Keratinocyte (primary cell): ENCODE measurements at regions not wholly inside any gene's neighbourhood (a gene's known extent, or its start where the extent isn't known, plus 50 kb on each side); places are given as distances from the start of the nearest gene placed in this dataset.

ENCODE experiments used
- DNase-seq: peaks from one replicate; pipeline ENCODE4 v3.0.0-alpha.2; 2011; ENCODE audit warnings: low read depth, missing footprints, low spot score
- FAIRE-seq: peaks from 2 replicates; lab custom pipeline; 2011; peaks lifted over from hg19 to GRCh38; lab: Jason Lieb, UNC
- H2AFZ ChIP-seq: 2 replicates; pipeline ENCODE4 v1.6.0; 2012; ENCODE audit warnings: low read length, control low read depth, inconsistent platforms; ENCODE audit not compliant: control insufficient read depth
- H3K27ac ChIP-seq: 2 replicates; pipeline ENCODE4 v1.5.1; 2011; ENCODE audit warnings: low read length; ENCODE audit not compliant: control insufficient read depth, insufficient read depth
- H3K27me3 ChIP-seq: 3 replicates; pipeline ENCODE4 v1.6.0; 2011; ENCODE audit warnings: low read length; ENCODE audit not compliant: control insufficient read depth, insufficient read depth; ENCODE audit errors: extremely low read depth
- H3K36me3 ChIP-seq, 2 experiments: 2 replicates in 1 of 2; 3 replicates in 1 of 2; pipeline ENCODE4 v1.5.1; 2011; ENCODE audit warnings: low read length in 2 of 2, mild to moderate bottlenecking in 1 of 2; ENCODE audit not compliant: control insufficient read depth in 2 of 2, insufficient read depth in 2 of 2; ENCODE audit errors: extremely low read depth in 1 of 2
- H3K4me1 ChIP-seq: 3 replicates; pipeline ENCODE4 v1.5.1; 2011; ENCODE audit warnings: low read length; ENCODE audit not compliant: control insufficient read depth, insufficient read depth; ENCODE audit errors: extremely low read depth
- H3K4me2 ChIP-seq: 3 replicates; pipeline ENCODE4 v1.6.0; 2011; ENCODE audit warnings: low read depth, low read length; ENCODE audit not compliant: control insufficient read depth, insufficient read depth; ENCODE audit errors: extremely low read depth
- H3K4me3 ChIP-seq, 3 experiments: fragments of 200-600 bp in 1 of 3; sonication (generic) in 1 of 3; 2 replicates in 2 of 3; 3 replicates in 1 of 3; pipeline ENCODE4 v1.5.1; 2011 to 2016; ENCODE audit warnings: low read length in 3 of 3, mild to moderate bottlenecking in 3 of 3, control low read depth in 2 of 3, inconsistent platforms in 1 of 3, low read depth in 1 of 3, mixed read lengths in 1 of 3, mixed run types in 1 of 3, moderate library complexity in 1 of 3; ENCODE audit not compliant: control insufficient read depth in 2 of 3, insufficient read depth in 2 of 3; ENCODE audit errors: extremely low read depth in 1 of 3
- H3K79me2 ChIP-seq: 2 replicates; pipeline ENCODE4 v1.6.0; 2012; ENCODE audit warnings: low read length; ENCODE audit not compliant: control insufficient read depth, insufficient read depth
- H3K9ac ChIP-seq: 3 replicates; pipeline ENCODE4 v1.6.0; 2011; ENCODE audit warnings: low read length; ENCODE audit not compliant: control insufficient read depth, insufficient read depth; ENCODE audit errors: extremely low read depth
- H3K9me1 ChIP-seq: 3 replicates; pipeline ENCODE4 v1.6.0; 2011; ENCODE audit warnings: low read length; ENCODE audit not compliant: control insufficient read depth, insufficient read depth; ENCODE audit errors: extremely low read depth
- H3K9me3 ChIP-seq: 2 replicates; pipeline ENCODE4 v1.5.1; 2012; ENCODE audit warnings: low read depth, low read length; ENCODE audit not compliant: control insufficient read depth
- H4K20me1 ChIP-seq: 3 replicates; pipeline ENCODE4 v1.6.0; 2011; ENCODE audit warnings: low read length; ENCODE audit not compliant: control insufficient read depth, insufficient read depth; ENCODE audit errors: extremely low read depth
- EZH2 ChIP-seq: IDR thresholded peaks from one replicate; pipeline ENCODE4 v1.6.1; 2012; ENCODE audit warnings: inconsistent platforms, mild to moderate bottlenecking, low read length, moderate library complexity
- dilution Hi-C: fragments of 300-500 bp; cut with MboI; formaldehyde crosslinking; loops from one replicate; pipeline ENCODE4 v1.7.0; 2020; ENCODE audit warnings: low sequenced_read_pairs; ENCODE audit not compliant: extremely low pct_ligation_motif_present
- TF ChIP-seq, protein P1 (sequence below), 3 experiments: IDR thresholded peaks in 1 of 3; conservative IDR thresholded peaks in 1 of 3; optimal IDR thresholded peaks in 1 of 3; 2 replicates in 2 of 3; 3 replicates in 1 of 3; pipeline versions ENCODE3 to v1.5.1; 2011; ENCODE audit warnings: low read length in 3 of 3, mild to moderate bottlenecking in 3 of 3, moderate library complexity in 2 of 3, control low read depth in 1 of 3, inconsistent platforms in 1 of 3; ENCODE audit not compliant: insufficient read depth in 2 of 3; ENCODE audit errors: extremely low read depth in 1 of 3

DNA sequence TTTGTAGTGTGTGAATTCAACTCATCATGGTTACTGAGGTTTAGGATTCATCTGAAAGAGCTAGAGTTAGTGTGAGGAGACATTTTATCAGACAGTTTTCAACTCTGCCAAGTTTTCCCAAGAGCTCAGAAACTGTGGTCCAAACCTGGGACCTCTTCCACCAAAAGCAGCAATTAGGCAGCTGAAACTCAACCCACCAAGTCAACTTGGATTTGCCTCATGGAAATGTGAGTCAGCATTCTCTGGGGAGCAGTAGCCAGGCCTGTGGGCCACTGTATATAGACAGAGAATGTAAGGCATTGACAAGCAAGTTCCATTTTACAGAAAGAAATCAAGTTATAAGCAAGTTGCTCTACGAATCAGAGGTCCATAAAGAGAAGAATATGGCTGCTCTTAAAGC lies 178.8 kb upstream of the HDDC2 start:
- no peaks in the 10 kb centered on the region for H3K36me3 ChIP-seq
- H3K9ac ChIP-seq: no peak overlapping the region
- H3K27ac ChIP-seq: no peak overlapping the region
- no peaks in the 10 kb centered on the region for H3K4me1 ChIP-seq
- FAIRE-seq (no peak), DNase-seq (no peak)
- H2AFZ ChIP-seq: no peak overlapping the region
- H3K9me1 ChIP-seq: no peaks in the 10 kb centered on the region
- H3K79me2 ChIP-seq: no peaks in the 10 kb centered on the region
- no peak for TF ChIP-seq EZH2
- TF ChIP-seq, protein P1, sequence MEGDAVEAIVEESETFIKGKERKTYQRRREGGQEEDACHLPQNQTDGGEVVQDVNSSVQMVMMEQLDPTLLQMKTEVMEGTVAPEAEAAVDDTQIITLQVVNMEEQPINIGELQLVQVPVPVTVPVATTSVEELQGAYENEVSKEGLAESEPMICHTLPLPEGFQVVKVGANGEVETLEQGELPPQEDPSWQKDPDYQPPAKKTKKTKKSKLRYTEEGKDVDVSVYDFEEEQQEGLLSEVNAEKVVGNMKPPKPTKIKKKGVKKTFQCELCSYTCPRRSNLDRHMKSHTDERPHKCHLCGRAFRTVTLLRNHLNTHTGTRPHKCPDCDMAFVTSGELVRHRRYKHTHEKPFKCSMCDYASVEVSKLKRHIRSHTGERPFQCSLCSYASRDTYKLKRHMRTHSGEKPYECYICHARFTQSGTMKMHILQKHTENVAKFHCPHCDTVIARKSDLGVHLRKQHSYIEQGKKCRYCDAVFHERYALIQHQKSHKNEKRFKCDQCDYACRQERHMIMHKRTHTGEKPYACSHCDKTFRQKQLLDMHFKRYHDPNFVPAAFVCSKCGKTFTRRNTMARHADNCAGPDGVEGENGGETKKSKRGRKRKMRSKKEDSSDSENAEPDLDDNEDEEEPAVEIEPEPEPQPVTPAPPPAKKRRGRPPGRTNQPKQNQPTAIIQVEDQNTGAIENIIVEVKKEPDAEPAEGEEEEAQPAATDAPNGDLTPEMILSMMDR (optimal IDR thresholded peaks at IDR 0.05 in 1 of 3, IDR thresholded peaks at IDR 0.05 in 1 of 3, conservative IDR thresholded peaks at IDR 0.05 in 1 of 3; ENCODE audit: extremely low read depth in 1 of 3, insufficient read depth in 2 of 3, low read length in 3 of 3): no peak
- no peak overlapping the region for H3K4me3 ChIP-seq
- dilution Hi-C loops: no loop called here
- no peaks in the 10 kb centered on the region for H3K27me3 ChIP-seq
- no peaks in the 10 kb centered on the region for H3K9me3 ChIP-seq
- H4K20me1 ChIP-seq: no peaks in the 10 kb centered on the region
- H3K4me2 ChIP-seq: no peak overlapping the region

DNA sequence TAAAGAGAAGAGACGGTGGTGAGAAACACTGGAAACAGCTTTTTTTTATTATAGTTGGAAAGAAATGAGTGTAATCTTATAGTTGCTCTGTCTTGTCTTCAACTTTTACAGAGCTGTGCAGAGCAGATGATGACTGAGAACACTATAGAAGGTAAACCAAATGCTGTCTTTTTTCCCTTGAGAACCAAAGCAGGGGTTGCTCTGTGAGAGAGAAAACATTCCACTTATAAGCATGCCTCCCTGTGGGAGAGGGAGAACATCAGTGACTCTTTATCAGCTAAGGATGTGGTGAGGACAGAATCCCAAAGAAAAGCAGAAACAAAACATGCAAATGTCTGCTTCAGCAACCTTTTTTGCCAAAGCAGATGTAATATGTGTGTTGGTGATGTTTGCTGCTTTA lies 179.3 kb upstream of the HDDC2 start:
- Histone ChIP-seq H3K36me3 (no peaks in the 10 kb centered on the region), H3K4me3 (no peak overlapping the region), H3K4me2 (no peak overlapping the region), H3K79me2 (no peaks in the 10 kb centered on the region), H3K9ac (no peak overlapping the region), H3K4me1 (no peaks in the 10 kb centered on the region), H3K9me3 (no peaks in the 10 kb centered on the region), H3K27ac (no peak overlapping the region), H4K20me1 (no peaks in the 10 kb centered on the region), H3K9me1 (no peaks in the 10 kb centered on the region), H2AFZ (no peak overlapping the region), H3K27me3 (no peaks in the 10 kb centered on the region)
- dilution Hi-C loops: no loop called here
- TF ChIP-seq, protein P1 (optimal IDR thresholded peaks at IDR 0.05 in 1 of 3, IDR thresholded peaks at IDR 0.05 in 1 of 3, conservative IDR thresholded peaks at IDR 0.05 in 1 of 3; ENCODE audit: extremely low read depth in 1 of 3, insufficient read depth in 2 of 3, low read length in 3 of 3): no peak
- no peak for TF ChIP-seq EZH2
- FAIRE-seq (no peak), DNase-seq (no peak)
